Peyer's patch (tissue), 4 donors: ENCODE measurements at regions not wholly inside any gene's neighbourhood (a gene's known extent, or its start where the extent isn't known, plus 50 kb on each side); places are given as distances from the start of the nearest gene placed in this dataset.

ENCODE experiments used
- POLR2A ChIP-seq, 2 donors: fragments of 450-650 bp; IDR thresholded peaks; one replicate each; pipeline ENCODE4 v1.5.1; 2017; ENCODE audit warnings: antibody characterized with exemption in 2 of 2, mild to moderate bottlenecking in 2 of 2, moderate library complexity in 2 of 2
- TF ChIP-seq, protein P1 (sequence below), 6 experiments: fragments of 450-650 bp in 4 of 6; fragments of 200-600 bp in 2 of 6; sonication (generic) in 1 of 6; IDR thresholded peaks; one replicate each; pipeline ENCODE4 v1.5.1; 2017 to 2019; ENCODE audit warnings: antibody characterized with exemption in 6 of 6, mild to moderate bottlenecking in 3 of 6, moderate library complexity in 1 of 6

DNA sequence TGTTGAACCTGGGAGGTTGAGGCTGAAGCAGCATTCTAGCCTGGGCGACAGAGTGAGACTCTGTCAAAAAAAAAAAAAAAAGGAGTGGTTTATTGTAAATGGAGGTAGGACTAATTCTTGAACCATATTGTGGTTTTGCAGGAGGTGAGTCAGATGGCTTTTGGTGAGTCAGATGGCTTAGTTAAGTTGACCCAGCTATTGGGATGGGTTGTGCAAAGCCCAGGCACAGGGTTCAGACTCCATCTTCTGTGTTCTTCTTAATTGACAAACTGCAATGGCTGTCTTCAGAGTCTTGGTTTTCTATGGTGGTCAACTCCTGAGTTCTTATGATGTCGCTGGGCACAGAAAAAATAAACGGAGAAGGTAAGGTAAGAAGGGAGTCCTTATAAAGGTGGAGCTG is 182.7 kb downstream of the ADAMTS15 start:
- TF ChIP-seq, protein P1, sequence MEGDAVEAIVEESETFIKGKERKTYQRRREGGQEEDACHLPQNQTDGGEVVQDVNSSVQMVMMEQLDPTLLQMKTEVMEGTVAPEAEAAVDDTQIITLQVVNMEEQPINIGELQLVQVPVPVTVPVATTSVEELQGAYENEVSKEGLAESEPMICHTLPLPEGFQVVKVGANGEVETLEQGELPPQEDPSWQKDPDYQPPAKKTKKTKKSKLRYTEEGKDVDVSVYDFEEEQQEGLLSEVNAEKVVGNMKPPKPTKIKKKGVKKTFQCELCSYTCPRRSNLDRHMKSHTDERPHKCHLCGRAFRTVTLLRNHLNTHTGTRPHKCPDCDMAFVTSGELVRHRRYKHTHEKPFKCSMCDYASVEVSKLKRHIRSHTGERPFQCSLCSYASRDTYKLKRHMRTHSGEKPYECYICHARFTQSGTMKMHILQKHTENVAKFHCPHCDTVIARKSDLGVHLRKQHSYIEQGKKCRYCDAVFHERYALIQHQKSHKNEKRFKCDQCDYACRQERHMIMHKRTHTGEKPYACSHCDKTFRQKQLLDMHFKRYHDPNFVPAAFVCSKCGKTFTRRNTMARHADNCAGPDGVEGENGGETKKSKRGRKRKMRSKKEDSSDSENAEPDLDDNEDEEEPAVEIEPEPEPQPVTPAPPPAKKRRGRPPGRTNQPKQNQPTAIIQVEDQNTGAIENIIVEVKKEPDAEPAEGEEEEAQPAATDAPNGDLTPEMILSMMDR (IDR thresholded peaks at IDR 0.05), result no peak
- no peak for TF ChIP-seq POLR2A (IDR thresholded peaks at IDR 0.05)
